SK-MEL-5 (cell line): ENCODE measurements at regions not wholly inside any gene's neighbourhood (a gene's known extent, or its start where the extent isn't known, plus 50 kb on each side); places are given as distances from the start of the nearest gene placed in this dataset.
"Not testable (repeated sequence)": the region's sequence is repeated elsewhere in the genome, so short reads cannot be mapped to it uniquely, and the experiment has no call there.

Source experiments
- DNase-seq: peaks from one replicate; pipeline ENCODE4 v3.0.0-alpha.2; 2016; ENCODE audit warnings: low read depth, low spot score
- in situ Hi-C: cut with HindIII; loops from 2 replicates; pipeline ENCODE4 v1.10.0; 2016; ENCODE audit warnings: low sequenced_read_pairs, high pct_unique_total_duplicates, low pct_unique_long_range_greater_than_20kb

DNA sequence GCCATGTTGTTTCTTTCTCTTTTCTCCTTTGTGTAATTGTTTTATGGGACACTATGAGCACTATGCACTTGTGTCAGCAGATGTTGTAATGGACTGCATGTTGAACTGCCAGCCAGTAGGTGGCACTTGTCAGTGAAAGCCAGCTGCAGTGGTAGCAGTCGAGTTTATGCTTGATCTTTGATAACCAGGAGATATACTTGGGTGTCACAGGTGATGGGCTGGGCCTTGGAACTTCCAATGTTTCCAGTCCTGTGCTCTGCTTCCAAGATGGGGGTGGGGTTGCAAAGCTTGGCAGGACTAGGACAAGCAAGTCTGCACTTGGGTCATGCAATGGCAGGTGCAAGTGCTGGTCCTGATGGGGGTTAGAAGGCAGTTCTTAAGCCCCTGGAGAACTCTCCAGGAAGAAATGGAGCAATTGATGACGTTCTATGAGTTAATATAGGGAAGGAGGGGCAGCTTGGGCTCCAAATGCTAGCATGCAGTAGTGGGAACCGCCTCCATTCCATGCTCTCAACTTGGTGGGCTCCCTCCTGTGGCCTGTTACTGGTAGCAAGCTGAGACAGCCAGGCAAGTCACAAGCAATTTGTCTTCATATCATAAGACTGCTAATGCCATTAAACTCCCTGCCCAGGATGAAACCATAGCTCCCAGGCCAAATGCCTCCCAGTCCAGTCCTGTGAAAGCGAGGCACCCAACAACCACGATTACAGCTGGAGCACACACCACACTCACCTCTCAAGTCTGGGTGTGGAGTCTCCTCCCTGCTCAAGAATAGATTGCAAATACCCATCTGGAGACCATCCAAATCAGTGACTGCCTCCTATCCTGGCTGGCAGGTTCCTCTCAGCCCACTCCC lies 287.2 kb downstream of the CGGBP1 start:
- in situ Hi-C loops = no loop called here
- peak; percentile 75 for DNase-seq

DNA sequence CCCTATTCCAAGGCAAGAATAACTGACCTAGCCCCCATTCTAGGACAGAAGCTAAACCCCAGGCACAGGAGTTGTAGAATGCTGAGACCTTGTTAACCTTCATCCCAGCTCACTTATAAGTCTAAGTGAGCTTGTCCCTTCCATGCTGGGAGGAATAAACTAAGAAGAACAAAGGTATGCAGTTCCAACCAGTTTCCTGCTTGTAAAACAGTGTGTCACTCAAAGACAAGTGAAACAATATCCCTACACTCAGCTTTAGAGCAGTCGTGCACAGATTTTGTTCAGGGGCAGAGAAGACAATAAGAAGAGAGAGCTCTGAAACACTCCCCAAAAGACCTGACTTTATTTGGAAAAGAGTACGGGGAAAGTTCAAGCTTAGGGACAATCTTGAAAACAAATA lies 292.1 kb downstream of the CGGBP1 start:
- in situ Hi-C loops = no loop called here
- DNase-seq = no peak

DNA sequence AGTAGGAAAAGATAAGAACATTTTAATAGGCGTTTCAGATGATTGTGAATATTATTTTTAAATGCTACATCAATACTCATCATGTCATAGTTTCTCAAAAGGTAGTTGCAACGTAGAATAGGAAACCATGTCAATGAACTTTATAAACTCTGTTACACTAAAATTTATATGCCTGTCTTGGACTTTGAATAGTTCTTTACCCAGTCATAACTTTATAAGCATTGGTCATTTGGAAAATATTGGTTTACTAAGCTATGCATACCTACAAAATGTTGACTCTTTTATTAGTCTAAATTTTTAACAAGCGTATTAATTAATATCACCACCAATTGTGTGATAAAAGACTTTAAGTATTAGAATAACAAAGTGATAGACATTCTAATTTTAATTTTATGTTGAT lies 293.5 kb downstream of the CGGBP1 start:
- in situ Hi-C loops = no loop called here

DNA sequence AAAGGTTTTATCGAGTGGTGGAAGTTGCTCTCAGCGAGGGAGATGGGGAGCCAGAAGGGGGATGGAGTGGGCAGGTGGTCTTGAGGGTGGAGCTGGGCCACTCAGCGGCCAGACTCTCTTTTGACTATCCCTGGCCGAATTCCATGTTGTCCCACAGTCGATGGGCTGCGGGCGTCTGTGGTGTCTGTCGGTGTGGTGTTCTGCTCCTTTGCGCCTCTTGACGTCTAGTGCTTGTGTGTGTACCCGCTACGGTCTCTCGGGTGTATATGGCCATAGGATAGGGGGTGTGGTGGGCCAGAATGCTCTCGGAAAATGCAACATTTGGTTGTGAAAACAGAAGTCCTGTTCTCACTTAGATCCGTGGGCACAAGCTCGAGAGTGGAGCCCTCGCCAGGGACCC lies 297.0 kb downstream of the CGGBP1 start:
- no peak for DNase-seq
- in situ Hi-C loops = no loop called here

More for the DNA sequence above, 293.5 kb downstream of the CGGBP1 start:
- no peak for DNase-seq

DNA sequence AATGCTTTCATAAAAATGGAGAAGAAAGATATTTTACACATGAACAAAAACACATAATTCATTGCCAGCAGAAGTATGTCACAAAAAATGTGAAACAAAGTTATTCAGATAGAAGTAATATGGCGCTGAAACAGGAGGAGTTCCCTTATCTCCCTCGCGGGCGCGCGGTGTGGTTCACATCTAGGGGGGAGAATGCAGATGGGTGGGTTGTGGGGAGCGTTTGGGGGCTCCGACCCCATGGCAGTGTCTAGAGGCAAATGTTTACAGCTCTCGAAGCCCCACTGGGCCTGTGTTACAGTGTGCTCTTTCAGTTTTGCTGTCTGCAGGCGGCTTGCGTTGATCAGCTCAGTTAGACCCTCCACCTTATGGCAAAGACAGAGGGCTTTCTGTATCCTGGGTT lies 297.5 kb downstream of the CGGBP1 start:
- in situ Hi-C loops = no loop called here
- DNase-seq = no peak

DNA sequence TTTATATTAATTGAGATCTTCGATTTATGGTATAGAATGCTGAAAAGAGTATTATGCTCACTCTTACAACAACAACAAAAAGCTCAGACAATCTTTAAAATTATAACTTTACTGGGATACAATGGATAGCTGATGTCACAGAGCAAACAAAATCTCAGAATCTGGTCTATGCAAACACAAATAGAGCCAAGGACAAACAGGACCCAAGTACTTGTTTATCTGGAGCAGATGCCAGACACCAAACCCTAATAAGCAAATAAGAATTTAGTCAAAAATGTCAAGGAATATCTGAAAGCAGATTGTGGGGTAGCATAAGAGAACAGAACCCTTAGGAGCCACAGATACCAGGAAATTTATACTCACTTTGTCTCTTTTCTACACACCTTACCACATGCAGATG lies 302.2 kb downstream of the CGGBP1 start:
- no peak for DNase-seq
- in situ Hi-C loops = no loop called here

DNA sequence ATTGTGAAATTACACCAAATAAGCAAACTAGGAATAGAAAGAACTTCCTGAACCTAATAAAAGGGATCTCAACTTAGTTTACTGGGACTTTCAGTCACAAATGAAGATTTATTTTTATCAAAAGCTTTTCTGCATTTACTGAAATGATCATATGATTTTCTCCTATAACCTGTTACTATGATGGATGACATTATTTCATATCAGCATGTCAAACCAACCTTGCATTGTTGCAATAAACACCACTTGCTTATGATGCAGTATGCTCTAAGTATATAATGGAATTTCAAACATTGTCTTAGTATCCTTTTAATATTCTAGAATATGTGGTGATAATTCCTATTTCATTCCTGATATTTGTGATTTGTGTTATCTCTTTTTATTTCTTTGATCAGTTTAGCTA lies 303.0 kb downstream of the CGGBP1 start:
- in situ Hi-C loops = no loop called here
- no peak for DNase-seq

DNA sequence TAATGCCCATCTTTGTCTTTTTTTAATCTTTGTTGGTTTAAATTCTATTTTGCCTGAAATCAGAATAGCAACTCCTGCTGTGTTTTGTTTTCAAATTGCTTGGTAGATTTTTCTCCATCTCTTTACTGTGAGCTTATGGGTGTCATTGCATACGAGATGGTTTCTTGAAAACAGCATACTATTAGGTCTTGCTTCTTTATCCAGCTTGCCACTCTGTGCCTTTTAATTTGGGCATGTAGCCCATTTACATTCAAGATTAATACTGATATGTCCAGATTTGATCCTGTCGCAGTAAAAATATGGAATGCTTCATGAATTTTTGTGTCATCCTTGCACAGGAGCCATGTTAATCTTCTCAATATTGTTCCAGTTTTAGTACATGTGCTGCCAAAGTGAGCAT lies 316.6 kb downstream of the CGGBP1 start:
- in situ Hi-C loops = no loop called here
- no peak for DNase-seq

DNA sequence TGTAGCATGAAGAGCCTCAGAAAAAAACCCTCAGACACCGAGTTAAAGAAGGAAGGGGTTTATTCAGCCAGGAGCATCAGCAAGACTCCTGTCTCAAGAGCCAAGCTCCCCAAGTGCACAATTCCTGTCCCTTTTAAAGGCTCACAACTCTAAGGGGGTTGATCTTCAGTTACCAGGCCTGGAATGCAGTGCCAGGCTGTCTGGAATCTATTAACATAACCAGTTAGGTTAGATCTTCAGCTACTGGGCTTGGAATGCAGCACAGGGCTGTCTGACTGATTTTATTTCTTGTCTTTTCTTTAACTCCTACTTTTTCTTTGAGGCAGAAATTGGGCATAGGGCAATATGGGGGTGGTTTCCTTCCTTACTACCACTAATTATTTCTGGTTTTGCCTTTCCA lies 317.9 kb downstream of the CGGBP1 start:
- in situ Hi-C loops = not testable (repeated sequence)

DNA sequence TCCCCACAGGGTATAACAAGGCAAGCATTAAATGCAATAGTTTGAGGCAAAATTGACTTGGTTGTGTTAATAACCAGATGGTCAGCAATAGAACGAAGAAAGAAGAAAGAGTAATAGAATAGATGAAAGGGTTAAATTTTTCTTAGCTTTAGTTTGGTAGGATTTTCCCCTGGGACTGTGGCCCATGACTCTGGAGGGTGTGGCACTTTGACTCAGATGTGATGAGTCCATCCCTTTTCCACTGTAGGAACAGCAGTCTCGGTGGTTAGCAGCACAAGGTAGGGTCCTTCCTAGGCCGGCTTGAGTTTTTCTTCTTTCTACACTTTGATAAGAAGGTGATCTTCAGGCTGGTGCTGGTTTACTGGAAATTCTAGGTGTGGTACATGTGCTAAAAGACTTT lies 321.0 kb downstream of the CGGBP1 start:
- in situ Hi-C loops, DNase-seq: not testable (repeated sequence)

More for the DNA sequence above, 317.9 kb downstream of the CGGBP1 start:
- DNase-seq = not testable (repeated sequence)

DNA sequence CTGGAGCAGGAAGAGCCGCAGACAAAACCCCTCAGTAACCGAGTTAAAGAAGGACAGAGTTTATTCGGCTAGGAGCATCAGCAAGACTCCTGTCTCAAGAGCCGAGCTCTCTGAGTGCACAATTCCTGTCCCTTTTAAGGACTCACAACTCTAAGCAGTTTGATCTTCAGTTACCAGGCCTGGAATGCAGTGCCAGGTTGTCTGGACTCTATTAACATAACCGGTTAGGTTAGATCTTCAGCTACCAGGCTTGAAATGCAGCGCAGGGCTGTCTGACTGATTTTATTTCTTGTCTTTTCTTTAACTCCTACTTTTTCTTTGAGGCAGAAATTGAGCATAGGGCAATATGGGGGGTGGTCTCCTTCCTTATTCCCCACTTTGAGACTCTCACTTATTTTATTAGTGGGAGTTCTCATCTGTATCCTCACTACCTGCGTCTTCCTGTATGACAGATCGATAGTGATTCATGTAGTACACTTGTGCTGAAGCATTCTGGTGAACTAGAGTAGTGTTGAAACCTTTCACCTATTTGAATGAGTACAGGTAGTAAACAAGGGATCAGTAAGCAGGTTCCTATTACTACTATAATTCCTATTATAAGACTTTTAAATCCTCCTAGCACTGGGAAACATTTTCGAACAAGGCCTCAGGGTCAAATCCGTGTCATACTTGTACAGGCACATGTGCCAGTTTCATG lies 325.0 kb downstream of the CGGBP1 start:
- DNase-seq = no peak
- in situ Hi-C loops = no loop called here

DNA sequence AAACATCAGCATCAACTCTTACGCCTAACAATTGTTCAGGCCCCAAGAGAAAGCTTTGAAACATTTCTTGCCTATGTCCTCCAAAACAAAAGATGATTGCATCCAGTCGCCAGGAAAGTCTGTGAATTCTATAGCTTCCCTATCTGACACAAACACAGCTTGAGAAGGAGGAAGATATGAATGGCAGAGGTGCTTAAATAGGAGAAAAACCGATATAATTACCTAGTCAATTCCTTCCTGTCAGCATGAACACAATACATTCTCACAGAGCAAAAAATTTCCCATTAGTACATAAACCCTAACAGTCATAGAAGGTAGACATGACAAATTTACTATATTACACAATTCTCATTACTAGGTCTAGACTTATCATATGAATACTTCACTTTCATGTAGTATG lies 326.5 kb downstream of the CGGBP1 start:
- in situ Hi-C loops = no loop called here
- no peak for DNase-seq

DNA sequence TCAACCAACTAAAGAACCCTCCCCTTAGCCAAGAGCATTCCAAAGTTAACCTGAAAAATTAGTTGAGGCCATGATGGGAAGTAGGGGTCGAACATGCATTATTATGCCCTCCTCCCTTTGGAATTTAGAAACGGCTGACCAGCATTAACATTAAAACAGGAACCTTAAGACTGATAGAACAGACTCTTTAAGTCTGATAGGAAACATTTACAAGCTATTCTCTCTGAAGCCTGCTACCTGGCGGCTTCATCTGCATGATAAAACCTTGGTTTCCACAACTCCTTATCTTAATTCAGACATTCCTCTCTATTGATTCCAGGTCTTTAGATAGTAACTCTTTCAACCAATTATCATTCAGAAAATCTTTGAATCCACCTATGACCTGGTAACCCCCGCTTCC lies 331.0 kb downstream of the CGGBP1 start:
- DNase-seq = no peak
- in situ Hi-C loops = no loop called here

DNA sequence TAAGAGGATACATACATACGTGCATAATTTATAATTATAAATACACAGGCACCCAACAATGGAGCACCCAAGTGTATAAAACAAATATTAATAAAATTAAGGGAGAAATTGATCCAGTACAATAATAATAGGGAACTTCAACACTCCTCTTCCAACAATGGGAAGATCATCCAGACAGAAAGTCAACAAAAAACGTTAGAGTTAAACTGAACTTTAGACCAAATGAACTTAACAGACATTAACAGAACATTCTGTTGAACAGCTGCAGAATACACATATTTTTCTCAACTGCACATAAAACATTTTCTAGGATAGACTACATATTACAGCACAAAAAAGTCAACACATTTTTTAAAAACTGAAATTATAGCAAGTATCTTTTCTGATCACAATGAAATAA lies 339.7 kb downstream of the CGGBP1 start:
- no peak for DNase-seq
- in situ Hi-C loops = no loop called here

DNA sequence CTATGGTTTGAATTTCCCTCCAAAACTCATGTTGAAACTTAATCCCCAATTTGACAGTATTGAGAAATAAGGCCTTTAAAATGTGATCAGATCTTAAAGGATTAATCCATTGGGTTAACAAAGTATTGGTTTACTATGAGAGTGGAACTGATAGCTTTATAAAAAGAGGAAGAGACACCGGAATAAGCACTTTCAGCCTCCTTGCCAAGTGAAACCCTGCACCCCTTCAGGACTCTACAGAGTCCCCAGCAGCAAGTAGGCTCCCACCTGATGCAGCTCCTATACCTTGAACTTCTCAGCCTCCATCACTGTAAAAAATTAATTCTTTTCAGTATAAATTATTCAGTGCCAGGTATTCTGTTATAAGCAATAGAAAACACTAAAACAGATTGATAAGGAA lies 348.3 kb downstream of the CGGBP1 start:
- DNase-seq = no peak
- in situ Hi-C loops = no loop called here

DNA sequence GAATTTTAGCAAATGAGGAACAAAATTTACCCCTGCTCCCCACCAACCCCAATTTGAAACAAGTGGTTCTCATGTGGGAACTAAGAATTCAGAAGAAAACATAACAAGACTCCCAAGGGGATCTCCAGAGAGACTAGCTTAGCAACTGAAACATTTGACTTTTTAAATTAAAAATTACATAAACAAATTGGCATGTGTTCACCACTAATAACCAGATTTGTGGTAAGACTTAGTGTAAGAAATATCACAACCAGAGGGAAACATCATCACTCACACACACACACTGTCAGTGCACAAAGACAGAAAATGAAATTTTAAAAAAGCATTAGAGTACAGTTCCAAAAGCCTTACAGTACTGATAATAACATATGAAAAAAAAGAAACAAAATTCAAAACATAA lies 348.8 kb downstream of the CGGBP1 start:
- DNase-seq = no peak
- in situ Hi-C loops = no loop called here

DNA sequence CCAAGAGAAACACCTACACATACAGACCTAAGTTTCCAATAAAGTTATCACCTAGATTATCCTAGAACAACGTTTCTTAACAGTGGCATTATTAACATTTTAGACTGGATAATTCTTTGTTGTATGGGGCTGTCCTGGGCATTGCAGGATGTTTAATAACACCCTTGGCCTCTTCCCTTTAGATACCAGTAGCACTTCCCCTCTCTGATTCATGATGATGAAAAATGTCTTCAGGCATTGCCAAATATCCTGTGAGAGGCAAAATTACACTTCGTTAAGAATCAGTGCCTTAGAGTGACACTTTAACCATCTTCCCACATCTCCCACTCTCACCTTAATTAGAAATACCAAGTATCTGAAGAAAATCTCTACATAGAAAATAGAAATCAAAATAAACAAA lies 352.6 kb downstream of the CGGBP1 start:
- in situ Hi-C loops = no loop called here
- no peak for DNase-seq

DNA sequence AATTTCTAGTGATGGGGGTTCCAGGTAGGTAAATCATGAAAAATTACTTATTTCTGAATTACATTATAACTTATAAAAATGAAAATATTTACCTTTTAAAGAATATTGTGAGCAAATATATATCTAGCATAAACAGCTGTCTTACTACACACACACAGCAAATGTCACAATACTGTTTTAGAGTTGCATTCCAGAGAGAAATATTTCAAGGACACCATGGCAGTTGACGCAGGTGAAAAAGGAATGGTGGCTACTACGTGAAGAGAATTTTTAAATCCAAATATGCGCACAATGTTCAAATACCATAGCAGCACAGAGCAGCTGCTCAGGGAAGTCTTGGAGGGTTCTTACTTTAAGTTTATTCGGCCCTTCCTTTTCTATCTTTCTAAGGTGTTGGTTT lies 356.2 kb downstream of the CGGBP1 start:
- in situ Hi-C loops = no loop called here
- DNase-seq = no peak
